A673 (cell line): ENCODE measurements at regions not wholly inside any gene's neighbourhood (a gene's known extent, or its start where the extent isn't known, plus 50 kb on each side); places are given as distances from the start of the nearest gene placed in this dataset.

Source experiments
- BruUV-seq: library from RNA; stranded (reverse); fragments of 400-500 nt; replicated peaks from 2 replicates; lab custom pipeline; 2021; lab: Mats Ljungman, UMichigan
- CTCF ChIA-PET: fragments of 300-600 bp; sonication (Branson Sonifier 250); formaldehyde crosslinking; loops from one replicate; lab custom pipeline; 2022; ENCODE audit warnings: antibody characterized with exemption; lab: Charles Lee
- POLR2A ChIA-PET: fragments of 300-600 bp; sonication (Branson Sonifier 250); formaldehyde crosslinking; loops from one replicate; lab custom pipeline; 2022; ENCODE audit warnings: antibody characterized with exemption; ENCODE audit not compliant: low non-redundant PET; lab: Charles Lee
- DNase-seq: peaks from one replicate; pipeline ENCODE4 v3.0.0-alpha.2; 2015; ENCODE audit warnings: low spot score
- H3K27ac ChIP-seq: fragments of 200-600 bp; sonication (generic); 2 replicates; pipeline ENCODE4 v1.5.1; 2016; ENCODE audit warnings: mixed run types, low read depth, mild to moderate bottlenecking, mixed read lengths, antibody characterized with exemption, low read length; ENCODE audit not compliant: poor library complexity, severe bottlenecking
- H3K27me3 ChIP-seq: fragments of 200-600 bp; sonication (generic); replicated peaks from 2 replicates; pipeline ENCODE4 v1.6.1; 2017; ENCODE audit warnings: mixed run types, low read depth, mild to moderate bottlenecking, mixed read lengths, antibody characterized with exemption, low read length; ENCODE audit not compliant: insufficient read depth, poor library complexity
- H3K36me3 ChIP-seq: fragments of 200-600 bp; sonication (generic); 2 replicates; pipeline ENCODE4 v1.6.1; 2016; ENCODE audit warnings: mixed run types, mild to moderate bottlenecking, mixed read lengths, antibody characterized with exemption, low read length; ENCODE audit not compliant: insufficient read depth, poor library complexity, severe bottlenecking
- H3K4me1 ChIP-seq: fragments of 200-600 bp; sonication (generic); 2 replicates; pipeline ENCODE4 v1.6.1; 2017; ENCODE audit warnings: mixed run types, mild to moderate bottlenecking, mixed read lengths, antibody characterized with exemption, low read length; ENCODE audit not compliant: insufficient read depth, poor library complexity, severe bottlenecking
- H3K4me3 ChIP-seq: fragments of 200-600 bp; sonication (generic); 2 replicates; pipeline ENCODE4 v1.5.1; 2016; ENCODE audit warnings: low read depth, mixed run types, mild to moderate bottlenecking, mixed read lengths, low read length; ENCODE audit not compliant: poor library complexity, severe bottlenecking
- H3K9me3 ChIP-seq: fragments of 200-600 bp; sonication (generic); 2 replicates; pipeline ENCODE4 v1.6.1; 2016; ENCODE audit warnings: mixed run types, low read depth, mild to moderate bottlenecking, mixed read lengths, antibody characterized with exemption, low read length; ENCODE audit not compliant: poor library complexity, severe bottlenecking
- CTCF ChIP-seq: fragments of 300-800, 200-600 bp; sonication (generic); conservative IDR thresholded peaks from 2 replicates; pipeline ENCODE4 v1.5.1; 2017; ENCODE audit warnings: low read depth, mild to moderate bottlenecking, antibody characterized with exemption, low read length, moderate library complexity, mixed read lengths
- EZH2 ChIP-seq: fragments of 200-600 bp; sonication (generic); IDR thresholded peaks from 2 replicates; pipeline ENCODE4 v1.6.1; 2017; ENCODE audit warnings: borderline replicate concordance, low read depth, mild to moderate bottlenecking, mixed read lengths, antibody characterized with exemption, low read length; ENCODE audit not compliant: poor library complexity, severe bottlenecking
- intact Hi-C: fragments of 100-400 bp; cut with micrococcal nuclease; formaldehyde crosslinking; loops from one replicate; pipeline ENCODE4 v1.10.0; 2022; ENCODE audit not compliant: unreplicated experiment

DNA sequence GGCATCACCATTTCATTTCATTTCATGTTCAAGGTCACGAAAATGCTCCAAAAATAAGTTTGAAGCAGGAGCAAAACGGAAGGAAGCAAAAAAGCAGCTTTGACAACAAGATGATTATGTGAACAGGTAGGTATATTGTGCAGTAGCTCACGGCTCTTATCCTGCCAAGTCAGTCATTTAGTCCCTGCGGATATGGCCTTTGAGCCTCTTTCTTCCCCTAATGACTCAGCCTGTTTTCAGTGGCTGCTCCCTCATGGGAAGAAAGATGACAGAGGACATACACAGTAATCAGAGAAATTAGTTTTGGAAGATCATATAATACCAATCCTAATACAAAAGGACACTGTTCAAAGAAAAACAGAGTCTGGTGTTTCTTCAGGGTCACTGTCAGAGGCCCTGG, 155.8 kb upstream of the GRAMD2B start:
- H3K9me3 ChIP-seq: no peaks in the 10 kb centered on the region
- no peak overlapping the region for H3K4me3 ChIP-seq
- CTCF ChIA-PET: no interaction called here
- TF ChIP-seq CTCF (no peak), EZH2 (no peak)
- no peaks in the 10 kb centered on the region for H3K4me1 ChIP-seq
- H3K27ac ChIP-seq: no peak overlapping the region
- intact Hi-C loops: no loop called here
- no TSS peak for BruUV-seq
- H3K36me3 ChIP-seq: no peaks in the 10 kb centered on the region
- no peak for DNase-seq
- H3K27me3 ChIP-seq: no peaks in the 10 kb centered on the region
- POLR2A ChIA-PET: no interaction called here

DNA sequence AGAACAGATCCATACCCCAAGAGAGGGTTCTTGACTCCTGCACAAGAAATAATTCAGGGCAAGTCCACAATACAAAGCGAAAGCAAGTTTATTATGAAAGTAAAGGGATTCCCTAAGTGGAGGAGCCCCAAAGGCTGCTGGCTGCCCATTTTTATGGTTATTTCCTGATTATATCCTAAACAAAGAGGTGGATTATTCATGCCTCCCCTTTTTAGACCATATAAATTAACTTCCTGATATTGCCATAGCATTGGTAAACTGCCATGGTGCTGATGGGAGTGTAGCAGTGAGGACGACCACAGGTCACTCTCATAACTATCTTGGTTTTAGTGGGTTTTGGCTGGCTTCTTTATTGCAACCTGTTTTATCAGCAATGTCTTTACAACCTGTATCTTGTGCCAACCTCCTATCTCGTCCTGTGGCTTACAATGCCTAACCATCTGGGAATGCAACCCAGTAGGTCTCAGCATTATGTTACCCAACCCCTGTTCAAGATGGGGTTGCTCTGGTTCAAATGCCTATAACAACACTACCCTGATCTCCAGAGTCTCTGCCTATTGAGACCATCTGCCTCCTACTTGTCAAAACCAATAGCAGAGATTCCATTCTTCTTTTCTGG, 154.4 kb upstream of the GRAMD2B start:
- POLR2A ChIA-PET: no interaction called here
- TF ChIP-seq EZH2 (no peak), CTCF (no peak)
- no TSS peak for BruUV-seq
- H3K9me3 ChIP-seq: no peaks in the 10 kb centered on the region
- H3K27ac ChIP-seq: no peak overlapping the region
- intact Hi-C loops: no loop called here
- no peaks in the 10 kb centered on the region for H3K27me3 ChIP-seq
- H3K36me3 ChIP-seq: no peaks in the 10 kb centered on the region
- CTCF ChIA-PET: no interaction called here
- DNase-seq: no peak
- H3K4me3 ChIP-seq: no peak overlapping the region
- no peaks in the 10 kb centered on the region for H3K4me1 ChIP-seq

DNA sequence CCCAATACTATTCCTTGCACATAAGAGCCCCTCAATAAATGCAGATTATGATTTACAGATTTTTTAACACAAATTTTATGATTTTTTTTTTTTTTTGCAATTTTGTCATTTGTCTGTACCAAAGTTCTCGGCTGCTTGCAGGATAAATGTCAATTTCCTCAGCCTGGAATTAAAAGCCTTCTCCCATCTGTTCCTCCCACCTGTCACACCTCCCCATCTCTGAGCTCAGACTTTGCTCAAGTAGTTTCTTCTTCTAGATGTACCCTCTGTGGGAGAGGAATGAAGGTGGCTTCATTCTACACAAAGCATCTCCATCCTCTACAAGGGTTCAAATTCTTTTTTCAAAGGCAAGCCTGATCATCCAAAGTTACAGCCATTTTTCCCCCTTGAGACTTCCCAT, 153.7 kb upstream of the GRAMD2B start:
- DNase-seq: no peak
- Histone ChIP-seq H3K36me3 (no peaks in the 10 kb centered on the region), H3K27me3 (no peaks in the 10 kb centered on the region), H3K4me1 (no peaks in the 10 kb centered on the region), H3K4me3 (no peak overlapping the region), H3K27ac (no peak overlapping the region), H3K9me3 (no peaks in the 10 kb centered on the region)
- TF ChIP-seq CTCF: no peak
- TF ChIP-seq EZH2: no peak
- ChIA-PET POLR2A (no interaction called here), CTCF (no interaction called here)
- no TSS peak for BruUV-seq
- intact Hi-C loops: no loop called here
